Loucy (cell line): ENCODE measurements at regions not wholly inside any gene's neighbourhood (a gene's known extent, or its start where the extent isn't known, plus 50 kb on each side); places are given as distances from the start of the nearest gene placed in this dataset.
"Not testable (repeated sequence)": the region's sequence is repeated elsewhere in the genome, so short reads cannot be mapped to it uniquely, and the experiment has no call there.

Experiments
- CTCF ChIP-seq: fragments of 200-600 bp; sonication (generic); conservative IDR thresholded peaks from 2 replicates; pipeline ENCODE4 v1.5.1; 2014; ENCODE audit warnings: mild to moderate bottlenecking, antibody characterized with exemption, low read length
- EZH2phosphoT487 ChIP-seq: fragments of 200-600 bp; IDR thresholded peaks from 2 replicates; pipeline ENCODE4 v1.6.1; 2018; ENCODE audit warnings: antibody characterized with exemption, mild to moderate bottlenecking, moderate library complexity, borderline replicate concordance

- not testable (repeated sequence) for TF ChIP-seq CTCF, EZH2phosphoT487
Observed at GRCh38 chrX:40904739-40905138, 169.4 kb upstream of the MED14 start.
